Muscle of leg (tissue), 3 donors: ENCODE measurements at regions not wholly inside any gene's neighbourhood (a gene's known extent, or its start where the extent isn't known, plus 50 kb on each side); places are given as distances from the start of the nearest gene placed in this dataset.
"Not testable (repeated sequence)": the region's sequence is repeated elsewhere in the genome, so short reads cannot be mapped to it uniquely, and the experiment has no call there.

Experiments used
- DNase-seq: peaks from one replicate; pipeline ENCODE4 v3.0.0; 2013
- H3K27ac ChIP-seq: one replicate; pipeline ENCODE4 v1.5.1; 2013; ENCODE audit warnings: mild to moderate bottlenecking, low read length, control low read depth
- H3K27me3 ChIP-seq: one replicate; pipeline ENCODE4 v1.6.1; 2013; ENCODE audit warnings: low read length; ENCODE audit not compliant: control insufficient read depth, insufficient read depth
- H3K36me3 ChIP-seq: one replicate; pipeline ENCODE4 v1.6.1; 2013; ENCODE audit warnings: low read length; ENCODE audit not compliant: control insufficient read depth, insufficient read depth
- H3K4me1 ChIP-seq: one replicate; pipeline ENCODE4 v1.6.1; 2013; ENCODE audit warnings: low read length; ENCODE audit not compliant: control insufficient read depth, insufficient read depth
- H3K4me3 ChIP-seq: one replicate; pipeline ENCODE4 v1.5.1; 2013; ENCODE audit warnings: low read length, control low read depth
- H3K9me3 ChIP-seq: replicated peaks from 2 replicates; pipeline ENCODE4 v1.6.1; 2013; ENCODE audit warnings: low read depth, low read length; ENCODE audit not compliant: control insufficient read depth
- WGBS: methylation state at CpG from one replicate; pipeline ENCODE4 v1.1.5; 2013; ENCODE audit warnings: missing lambda C conversion rate; ENCODE audit not compliant: insufficient coverage; 5-methylcytosine and 5-hydroxymethylcytosine counted together

GRCh38 chr18:3345452-3345851 is 83.5 kb downstream of the MYL12B start:
- WGBS, result no CpG with 5 or more reads among the region's 2 CpGs
- peak; percentile 85 for DNase-seq
- Histone ChIP-seq H3K4me1 (no peaks in the 10 kb centered on the region), H3K27me3 (no peaks in the 10 kb centered on the region), H3K4me3 (no peak overlapping the region), H3K27ac (no peak overlapping the region), H3K36me3 (no peaks in the 10 kb centered on the region), H3K9me3 (no peaks in the 10 kb centered on the region)

GRCh38 chr18:3345885-3346284 is 84.0 kb downstream of the MYL12B start:
- peak; percentile 87 for DNase-seq
- no peak overlapping the region for H3K27ac ChIP-seq
- H3K4me3 ChIP-seq, result no peak overlapping the region
- WGBS, result no CpG with 5 or more reads among the region's 1 CpG
- no peaks in the 10 kb centered on the region for H3K9me3 ChIP-seq
- H3K4me1 ChIP-seq, result no peaks in the 10 kb centered on the region
- no peaks in the 10 kb centered on the region for H3K27me3 ChIP-seq
- no peaks in the 10 kb centered on the region for H3K36me3 ChIP-seq

- Histone ChIP-seq H3K27me3 (no peaks in the 10 kb centered on the region), H3K4me1 (no peaks in the 10 kb centered on the region), H3K4me3 (no peak overlapping the region), H3K9me3 (no peaks in the 10 kb centered on the region), H3K36me3 (no peaks in the 10 kb centered on the region), H3K27ac (no peak overlapping the region)
- DNase-seq, result no peak
- WGBS, result 54% methylated on average over 3 of the region's 7 CpGs
Measured at GRCh38 chr18:3346487-3346886, 84.6 kb downstream of the MYL12B start.

GRCh38 chr18:3347286-3347803 is 85.4 kb downstream of the MYL12B start:
- Histone ChIP-seq H3K27ac (no peak overlapping the region), H3K36me3 (no peaks in the 10 kb centered on the region), H3K9me3 (no peaks in the 10 kb centered on the region), H3K27me3 (no peaks in the 10 kb centered on the region), H3K4me3 (no peak overlapping the region), H3K4me1 (no peaks in the 10 kb centered on the region)
- WGBS, result no CpG with 5 or more reads among the region's 2 CpGs
- no peak for DNase-seq

GRCh38 chr18:3348176-3348575 is 86.2 kb downstream of the MYL12B start:
- Histone ChIP-seq H3K9me3 (no peaks in the 10 kb centered on the region), H3K4me3 (no peak overlapping the region), H3K27me3 (no peaks in the 10 kb centered on the region), H3K36me3 (no peaks in the 10 kb centered on the region), H3K27ac (no peak overlapping the region), H3K4me1 (no peaks in the 10 kb centered on the region)
- WGBS, result no CpG with 5 or more reads among the region's 1 CpG
- no peak for DNase-seq

- WGBS, result 95% methylated on average over 8 of the region's 25 CpGs
- not testable (repeated sequence) for H3K36me3 ChIP-seq, H3K4me3 ChIP-seq, H3K9me3 ChIP-seq, H3K27me3 ChIP-seq, H3K27ac ChIP-seq, DNase-seq, H3K4me1 ChIP-seq
Measured at GRCh38 chr18:3349046-3349841, 87.3 kb downstream of the MYL12B start.

- H3K9me3 ChIP-seq, result no peaks in the 10 kb centered on the region
- no peaks in the 10 kb centered on the region for H3K4me1 ChIP-seq
- WGBS, result no CpG with 5 or more reads among the region's 14 CpGs
- H3K27me3 ChIP-seq, result no peaks in the 10 kb centered on the region
- no peak overlapping the region for H3K4me3 ChIP-seq
- H3K27ac ChIP-seq, result no peak overlapping the region
- DNase-seq, result no peak
- H3K36me3 ChIP-seq, result no peaks in the 10 kb centered on the region
Measured at GRCh38 chr18:3350021-3350420, 88.1 kb downstream of the MYL12B start.

- Histone ChIP-seq H3K4me3 (no peak overlapping the region), H3K27ac (no peak overlapping the region), H3K4me1 (no peaks in the 10 kb centered on the region), H3K9me3 (no peaks in the 10 kb centered on the region), H3K27me3 (no peaks in the 10 kb centered on the region), H3K36me3 (no peaks in the 10 kb centered on the region)
- 69% methylated on average over 9 of the region's 11 CpGs for WGBS
- DNase-seq, result no peak
Measured at GRCh38 chr18:3350566-3351527, 88.9 kb downstream of the MYL12B start.

GRCh38 chr18:3354506-3354905 is 92.6 kb downstream of the MYL12B start:
- no peak overlapping the region for H3K27ac ChIP-seq
- H3K4me1 ChIP-seq, result peaks cover 4% of the 10 kb centered on the region
- no peak for DNase-seq
- no peaks in the 10 kb centered on the region for H3K9me3 ChIP-seq
- no peak overlapping the region for H3K4me3 ChIP-seq
- no peaks in the 10 kb centered on the region for H3K36me3 ChIP-seq
- H3K27me3 ChIP-seq, result no peaks in the 10 kb centered on the region
- no CpG with 5 or more reads among the region's 4 CpGs for WGBS

GRCh38 chr18:3356614-3357013 is 93.4 kb upstream of the TGIF1 start:
- Histone ChIP-seq H3K9me3 (no peaks in the 10 kb centered on the region), H3K36me3 (no peaks in the 10 kb centered on the region), H3K4me3 (no peak overlapping the region), H3K4me1 (peaks cover 4% of the 10 kb centered on the region), H3K27me3 (no peaks in the 10 kb centered on the region), H3K27ac (no peak overlapping the region)
- no CpG with 5 or more reads among the region's 4 CpGs for WGBS
- no peak for DNase-seq
